GM12891 (cell line): ENCODE measurements at regions not wholly inside any gene's neighbourhood (a gene's known extent, or its start where the extent isn't known, plus 50 kb on each side); places are given as distances from the start of the nearest gene placed in this dataset.

Source experiments
- POLR2A ChIP-seq: IDR thresholded peaks from 2 replicates; pipeline ENCODE4 v1.6.1; 2011; ENCODE audit warnings: low read depth, low read length, control low read depth
- POLR2AphosphoS5 ChIP-seq: IDR thresholded peaks from 2 replicates; pipeline ENCODE4 v1.6.1; 2011; ENCODE audit warnings: low read depth, low read length, control low read depth

DNA sequence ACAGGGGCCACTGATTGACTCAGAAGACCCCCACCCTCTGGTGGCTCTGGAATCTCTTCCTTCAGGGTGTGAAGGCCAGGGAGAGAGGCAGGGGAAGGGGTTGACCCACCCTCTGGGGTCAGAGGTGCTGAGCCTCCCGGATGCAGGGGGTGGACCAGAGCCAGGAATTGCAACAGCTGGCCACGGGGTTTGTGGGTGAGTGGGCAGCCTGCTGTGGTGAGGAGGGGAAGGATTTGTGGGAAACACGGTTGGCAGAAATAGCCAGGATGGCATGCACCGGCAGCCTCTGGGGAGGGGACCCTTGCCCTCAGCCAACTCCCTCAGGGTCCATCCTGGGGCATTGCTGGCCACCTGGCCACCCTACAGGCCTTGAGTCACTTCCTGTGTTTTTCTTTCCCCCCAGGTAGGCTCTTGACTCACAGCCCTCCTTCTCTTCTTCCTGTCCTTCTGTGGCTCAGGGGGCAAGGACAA lies 92.8 kb downstream of the MRPL14 start:
- TF ChIP-seq POLR2AphosphoS5 (no peak), POLR2A (no peak)
